GM20000 (cell line): ENCODE measurements at regions not wholly inside any gene's neighbourhood (a gene's known extent, or its start where the extent isn't known, plus 50 kb on each side); places are given as distances from the start of the nearest gene placed in this dataset.

ENCODE experiments used
- DNase-seq: peaks from one replicate; pipeline ENCODE4 v3.0.0; 2012; ENCODE audit warnings: low spot score
- CTCF ChIP-seq: IDR thresholded peaks from 2 replicates; pipeline ENCODE4 v1.5.1; 2012; ENCODE audit warnings: mild to moderate bottlenecking, control low read depth; ENCODE audit errors: extremely low read depth, missing control alignments

GRCh38 chr7:25405736-25406135, 177.4 kb upstream of the NPVF start:
- TF ChIP-seq CTCF: no peak
- no peak for DNase-seq

GRCh38 chr7:25407053-25407452, 178.8 kb upstream of the NPVF start:
- no peak for DNase-seq

GRCh38 chr7:25408012-25408687, 179.9 kb upstream of the NPVF start:
- DNase-seq: no peak
- TF ChIP-seq CTCF: no peak

More at GRCh38 chr7:25407053-25407452, 178.8 kb upstream of the NPVF start:
- TF ChIP-seq CTCF: no peak

- DNase-seq: no peak
- TF ChIP-seq CTCF: no peak
Measured at GRCh38 chr7:25408876-25409275, 180.6 kb upstream of the NPVF start.

- DNase-seq: no peak
- TF ChIP-seq CTCF: no peak
Measured at GRCh38 chr7:25409897-25410636, 181.8 kb upstream of the NPVF start.

- DNase-seq: no peak
- no peak for TF ChIP-seq CTCF
Measured at GRCh38 chr7:25420771-25421170, 192.5 kb upstream of the NPVF start.

- DNase-seq: no peak
Measured at GRCh38 chr7:25424113-25424512, 195.8 kb upstream of the NPVF start.

More at GRCh38 chr7:25424113-25424512, 195.8 kb upstream of the NPVF start:
- no peak for TF ChIP-seq CTCF
